SU-DHL-6 (cell line): ENCODE measurements at regions not wholly inside any gene's neighbourhood (a gene's known extent, or its start where the extent isn't known, plus 50 kb on each side); places are given as distances from the start of the nearest gene placed in this dataset.

Source experiments
- H2AFZ ChIP-seq: fragments of 200-600 bp; sonication (generic); 2 replicates; pipeline ENCODE4 v1.6.1; 2014; ENCODE audit warnings: low read depth, mild to moderate bottlenecking, moderate library complexity, mixed read lengths, antibody characterized with exemption, low read length; ENCODE audit not compliant: severe bottlenecking
- H3F3A ChIP-seq: fragments of 200-600 bp; shearing (Covaris generic); 2 replicates; pipeline ENCODE4 v1.6.0; 2016; ENCODE audit warnings: antibody characterized with exemption, mild to moderate bottlenecking; ENCODE audit not compliant: insufficient read depth
- H3K27ac ChIP-seq: fragments of 200-600 bp; sonication (generic); 2 replicates; pipeline ENCODE4 v1.5.1; 2016; ENCODE audit warnings: low read depth, mild to moderate bottlenecking, low read length, moderate library complexity, mixed read lengths
- H3K27me3 ChIP-seq: fragments of 200-600 bp; sonication (generic), shearing (Covaris generic); 2 replicates; pipeline ENCODE4 v1.6.0; 2014; ENCODE audit warnings: mild to moderate bottlenecking, low read length
- H3K36me3 ChIP-seq: fragments of 200-600 bp; sonication (generic); 2 replicates; pipeline ENCODE4 v1.6.1; 2014; ENCODE audit warnings: mild to moderate bottlenecking, low read length, mixed read lengths
- H3K4me2 ChIP-seq: fragments of 300-600, 200-600 bp; shearing (Covaris generic), sonication (generic); 2 replicates; pipeline ENCODE4 v1.6.0; 2014; ENCODE audit warnings: low read length, low read depth, mild to moderate bottlenecking; ENCODE audit not compliant: poor library complexity, severe bottlenecking
- H3K4me3 ChIP-seq: fragments of 200-600 bp; sonication (generic); 2 replicates; pipeline ENCODE4 v1.5.1; 2014; ENCODE audit warnings: antibody characterized with exemption, low read length, mild to moderate bottlenecking, mixed read lengths; ENCODE audit not compliant: insufficient read depth, poor library complexity, severe bottlenecking
- H3K79me2 ChIP-seq: fragments of 200-600 bp; sonication (generic); 2 replicates; pipeline ENCODE4 v1.6.1; 2014; ENCODE audit warnings: mild to moderate bottlenecking, low read length, moderate library complexity; ENCODE audit not compliant: insufficient read depth
- H3K9ac ChIP-seq: fragments of 200-600 bp; sonication (generic); 2 replicates; pipeline ENCODE4 v1.7.0; 2014; ENCODE audit warnings: mild to moderate bottlenecking, low read length
- H3K9me2 ChIP-seq: fragments of 200-600 bp; sonication (generic); replicated peaks from 2 replicates; pipeline ENCODE4 v1.6.1; 2014; ENCODE audit warnings: low read length; ENCODE audit not compliant: insufficient read depth
- H3K9me3 ChIP-seq: fragments of 200-600 bp; sonication (generic); 2 replicates; pipeline ENCODE4 v1.6.1; 2014; ENCODE audit warnings: low read length, mixed read lengths; ENCODE audit not compliant: insufficient read depth
- H4K20me1 ChIP-seq: fragments of 200-600 bp; sonication (generic); 2 replicates; pipeline ENCODE4 v1.6.1; 2014; ENCODE audit warnings: low read depth, mild to moderate bottlenecking, antibody characterized with exemption, low read length, moderate library complexity, mixed read lengths
- EZH2phosphoT487 ChIP-seq: fragments of 200-600 bp; sonication (generic), shearing (Covaris generic); conservative IDR thresholded peaks from 2 replicates; pipeline ENCODE4 v1.6.1; 2018; ENCODE audit warnings: mild to moderate bottlenecking, antibody characterized with exemption, low read length, moderate library complexity, mixed read lengths
- TF ChIP-seq, protein P1 (sequence below): fragments of 200-600 bp; sonication (generic); IDR thresholded peaks from one replicate; pipeline ENCODE4 v1.5.1; 2017; ENCODE audit warnings: antibody characterized with exemption, mild to moderate bottlenecking, low read length, moderate library complexity; ENCODE audit not compliant: insufficient read depth, poor library complexity, severe bottlenecking

DNA sequence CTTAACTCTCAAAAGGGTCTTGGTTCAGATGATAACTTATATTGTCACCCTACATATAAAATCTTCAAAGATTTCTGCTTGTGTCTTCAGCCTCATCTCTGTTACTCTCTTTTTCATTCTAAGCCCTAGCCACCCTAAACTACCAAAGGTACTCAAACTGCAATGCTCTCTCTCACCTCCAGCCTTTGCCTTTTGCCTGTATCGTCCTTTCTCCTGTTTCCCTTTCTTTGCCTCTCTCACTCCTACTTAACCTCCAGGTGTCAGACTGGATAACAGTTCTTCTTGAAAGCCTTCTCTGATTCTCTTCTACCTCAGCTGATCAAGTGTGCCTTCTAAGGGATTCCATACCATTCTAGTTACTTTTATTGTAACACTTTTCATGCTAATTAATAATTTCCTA lies 149.8 kb downstream of the SERPINI1 start:
- Histone ChIP-seq H3K4me3 (no peak overlapping the region), H3K36me3 (no peaks in the 10 kb centered on the region), H4K20me1 (no peaks in the 10 kb centered on the region), H3F3A (no peaks in the 10 kb centered on the region), H3K4me2 (no peak overlapping the region), H3K79me2 (no peaks in the 10 kb centered on the region), H3K9ac (no peak overlapping the region), H3K27ac (no peak overlapping the region), H3K27me3 (no peaks in the 10 kb centered on the region), H2AFZ (no peak overlapping the region), H3K9me2 (no peaks in the 10 kb centered on the region), H3K9me3 (no peaks in the 10 kb centered on the region)
- TF ChIP-seq, protein P1, sequence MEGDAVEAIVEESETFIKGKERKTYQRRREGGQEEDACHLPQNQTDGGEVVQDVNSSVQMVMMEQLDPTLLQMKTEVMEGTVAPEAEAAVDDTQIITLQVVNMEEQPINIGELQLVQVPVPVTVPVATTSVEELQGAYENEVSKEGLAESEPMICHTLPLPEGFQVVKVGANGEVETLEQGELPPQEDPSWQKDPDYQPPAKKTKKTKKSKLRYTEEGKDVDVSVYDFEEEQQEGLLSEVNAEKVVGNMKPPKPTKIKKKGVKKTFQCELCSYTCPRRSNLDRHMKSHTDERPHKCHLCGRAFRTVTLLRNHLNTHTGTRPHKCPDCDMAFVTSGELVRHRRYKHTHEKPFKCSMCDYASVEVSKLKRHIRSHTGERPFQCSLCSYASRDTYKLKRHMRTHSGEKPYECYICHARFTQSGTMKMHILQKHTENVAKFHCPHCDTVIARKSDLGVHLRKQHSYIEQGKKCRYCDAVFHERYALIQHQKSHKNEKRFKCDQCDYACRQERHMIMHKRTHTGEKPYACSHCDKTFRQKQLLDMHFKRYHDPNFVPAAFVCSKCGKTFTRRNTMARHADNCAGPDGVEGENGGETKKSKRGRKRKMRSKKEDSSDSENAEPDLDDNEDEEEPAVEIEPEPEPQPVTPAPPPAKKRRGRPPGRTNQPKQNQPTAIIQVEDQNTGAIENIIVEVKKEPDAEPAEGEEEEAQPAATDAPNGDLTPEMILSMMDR = no peak
- TF ChIP-seq EZH2phosphoT487 = no peak

DNA sequence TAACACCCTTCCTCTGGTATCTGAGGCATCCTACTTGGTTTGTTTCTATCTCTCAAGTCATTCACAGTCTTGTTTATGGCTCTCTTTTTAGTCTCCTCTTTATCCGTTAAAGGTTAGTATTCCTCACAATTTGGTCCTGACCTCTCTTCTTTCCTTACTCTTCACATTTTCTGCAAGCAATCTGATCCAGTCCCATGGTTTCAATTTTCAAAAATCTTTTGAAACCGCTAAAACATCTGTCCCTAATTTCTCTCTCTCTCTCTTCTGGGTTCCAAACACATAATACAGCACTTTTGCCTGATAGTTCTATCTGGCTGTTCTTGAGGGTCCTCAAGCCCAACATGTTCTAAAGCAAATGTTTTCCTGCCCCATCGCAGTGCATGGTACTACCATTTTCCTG lies 149.0 kb downstream of the SERPINI1 start:
- no peaks in the 10 kb centered on the region for H3K9me2 ChIP-seq
- H3K9me3 ChIP-seq = no peaks in the 10 kb centered on the region
- no peaks in the 10 kb centered on the region for H3F3A ChIP-seq
- H3K27ac ChIP-seq = no peak overlapping the region
- TF ChIP-seq, protein P1 = no peak
- no peak for TF ChIP-seq EZH2phosphoT487
- no peaks in the 10 kb centered on the region for H3K27me3 ChIP-seq
- H3K9ac ChIP-seq = no peak overlapping the region
- H3K4me3 ChIP-seq = no peak overlapping the region
- no peaks in the 10 kb centered on the region for H3K36me3 ChIP-seq
- no peaks in the 10 kb centered on the region for H4K20me1 ChIP-seq
- H3K79me2 ChIP-seq = no peaks in the 10 kb centered on the region
- no peak overlapping the region for H2AFZ ChIP-seq
- H3K4me2 ChIP-seq = no peak overlapping the region

DNA sequence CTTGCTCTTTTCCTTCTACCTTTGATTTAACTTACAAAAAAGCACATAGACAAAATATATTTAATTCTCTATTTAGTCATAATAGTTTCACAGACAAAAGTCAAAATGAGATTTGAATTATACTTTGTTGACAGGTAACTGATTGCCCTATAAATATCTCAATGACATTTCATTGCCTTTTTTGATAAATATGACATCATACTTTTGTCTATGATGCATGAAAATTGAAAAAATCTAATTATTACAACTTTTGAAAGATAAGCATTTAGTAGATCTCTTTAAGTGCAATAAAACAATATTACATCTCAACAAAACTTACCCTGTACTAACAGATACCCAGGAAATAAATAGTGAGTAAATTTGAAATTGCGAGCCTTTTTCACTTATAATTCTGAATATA lies 147.9 kb downstream of the SERPINI1 start:
- no peaks in the 10 kb centered on the region for H3K79me2 ChIP-seq
- no peak overlapping the region for H3K9ac ChIP-seq
- H2AFZ ChIP-seq = no peak overlapping the region
- no peaks in the 10 kb centered on the region for H3K36me3 ChIP-seq
- no peak overlapping the region for H3K4me2 ChIP-seq
- H3K27me3 ChIP-seq = no peaks in the 10 kb centered on the region
- H3K4me3 ChIP-seq = no peak overlapping the region
- TF ChIP-seq, protein P1 = no peak
- no peak for TF ChIP-seq EZH2phosphoT487
- no peaks in the 10 kb centered on the region for H3K9me3 ChIP-seq
- no peaks in the 10 kb centered on the region for H3K9me2 ChIP-seq
- no peak overlapping the region for H3K27ac ChIP-seq
- H4K20me1 ChIP-seq = no peaks in the 10 kb centered on the region
- H3F3A ChIP-seq = no peaks in the 10 kb centered on the region
